Left colon (tissue), 2 donors: ENCODE measurements at regions not wholly inside any gene's neighbourhood (a gene's known extent, or its start where the extent isn't known, plus 50 kb on each side); places are given as distances from the start of the nearest gene placed in this dataset.

Experiments used
- ATAC-seq: fragments of 200-7000 bp; cut with Tn5 transposase; one replicate; pipeline ENCODE4 v1.9.1; 2020; ENCODE audit warnings: mild to moderate bottlenecking, moderate library complexity
- DNase-seq, 2 donors: peaks; one replicate each; pipeline ENCODE4 v3.0.0-alpha.2; 2020
- intact Hi-C, 2 donors: fragments of 100-400 bp; cut with DNase I in 1 of 2; cut with micrococcal nuclease in 1 of 2; formaldehyde crosslinking; loops; one replicate each; pipeline versions ENCODE4 v1.11.2 to v1.14.0; 2022; cut with DNase I, micrococcal nuclease
- donor health status: DM: no; HTN: no; CAD: no.
- donor health status: DM: yes; HTN: yes; CAD: no.

- ATAC-seq (no peak), DNase-seq (no peak)
Observed at GRCh38 chr14:83744891-83745290, 1785.1 kb upstream of the FLRT2 start.

GRCh38 chr14:83746336-83746735 is 1783.6 kb upstream of the FLRT2 start:
- intact Hi-C loops: no loop called here
- no peak for ATAC-seq

More at GRCh38 chr14:83744891-83745290, 1785.1 kb upstream of the FLRT2 start:
- intact Hi-C loops: no loop called here

GRCh38 chr14:83757916-83758315 is 1772.0 kb upstream of the FLRT2 start:
- intact Hi-C loops: no loop called here
- DNase-seq (no peak), ATAC-seq (no peak)

More at GRCh38 chr14:83746336-83746735, 1783.6 kb upstream of the FLRT2 start:
- no peak for DNase-seq

- DNase-seq (no peak), ATAC-seq (no peak)
- intact Hi-C loops: no loop called here
Observed at GRCh38 chr14:83764656-83765599, 1765.0 kb upstream of the FLRT2 start.

GRCh38 chr14:83777516-83777915 is 1752.4 kb upstream of the FLRT2 start:
- intact Hi-C loops: no loop called here
- no peak for ATAC-seq
- DNase-seq: no peak

GRCh38 chr14:83779266-83779665 is 1750.7 kb upstream of the FLRT2 start:
- DNase-seq: no peak
- intact Hi-C loops: no loop called here
- no peak for ATAC-seq

- intact Hi-C loops: no loop called here
- no peak for DNase-seq
- ATAC-seq: no peak
Observed at GRCh38 chr14:83780321-83780720, 1749.6 kb upstream of the FLRT2 start.

GRCh38 chr14:83798421-83798820 is 1731.5 kb upstream of the FLRT2 start:
- ATAC-seq: no peak
- no peak for DNase-seq
- intact Hi-C loops: no loop called here

- DNase-seq: no peak
- ATAC-seq: no peak
- intact Hi-C loops: no loop called here
Observed at GRCh38 chr14:83799233-83799632, 1730.7 kb upstream of the FLRT2 start.

GRCh38 chr14:83814896-83815295 is 1715.0 kb upstream of the FLRT2 start:
- no peak for ATAC-seq
- DNase-seq: no peak
- intact Hi-C loops: no loop called here

- intact Hi-C loops: no loop called here
- no peak for DNase-seq
- ATAC-seq: no peak
Observed at GRCh38 chr14:83816761-83817160, 1713.2 kb upstream of the FLRT2 start.

GRCh38 chr14:83825843-83826242 is 1704.1 kb upstream of the FLRT2 start:
- no peak for DNase-seq
- ATAC-seq: no peak
- intact Hi-C loops: no loop called here

GRCh38 chr14:83826838-83827237 is 1703.1 kb upstream of the FLRT2 start:
- no peak for DNase-seq
- ATAC-seq: no peak
- intact Hi-C loops: no loop called here

- intact Hi-C loops: no loop called here
- no peak for DNase-seq
- no peak for ATAC-seq
Observed at GRCh38 chr14:83827383-83827782, 1702.6 kb upstream of the FLRT2 start.

GRCh38 chr14:83828406-83828805 is 1701.5 kb upstream of the FLRT2 start:
- ATAC-seq: no peak

GRCh38 chr14:83830316-83830715 is 1699.6 kb upstream of the FLRT2 start:
- no peak for DNase-seq
- ATAC-seq: no peak
- intact Hi-C loops: no loop called here

More at GRCh38 chr14:83828406-83828805, 1701.5 kb upstream of the FLRT2 start:
- intact Hi-C loops: no loop called here
- DNase-seq: no peak

GRCh38 chr14:83838226-83838625 is 1691.7 kb upstream of the FLRT2 start:
- DNase-seq (no peak), ATAC-seq (no peak)
- intact Hi-C loops: no loop called here

- ATAC-seq: no peak
- DNase-seq: no peak
- intact Hi-C loops: no loop called here
Observed at GRCh38 chr14:83842547-83842946, 1687.4 kb upstream of the FLRT2 start.

- no peak for ATAC-seq
- intact Hi-C loops: no loop called here
Observed at GRCh38 chr14:83847102-83847501, 1682.8 kb upstream of the FLRT2 start.

GRCh38 chr14:83850092-83850491 is 1679.9 kb upstream of the FLRT2 start:
- DNase-seq: no peak
- ATAC-seq: no peak
- intact Hi-C loops: no loop called here

More at GRCh38 chr14:83847102-83847501, 1682.8 kb upstream of the FLRT2 start:
- no peak for DNase-seq

GRCh38 chr14:83856334-83856733 is 1673.6 kb upstream of the FLRT2 start:
- intact Hi-C loops: no loop called here

More at GRCh38 chr14:83856334-83856733, 1673.6 kb upstream of the FLRT2 start:
- DNase-seq (no peak), ATAC-seq (no peak)
